Neural cell (in vitro differentiated cells): ENCODE measurements at regions not wholly inside any gene's neighbourhood (a gene's known extent, or its start where the extent isn't known, plus 50 kb on each side); places are given as distances from the start of the nearest gene placed in this dataset.

Source experiments
- CTCF ChIP-seq: fragments of 450-650 bp; IDR thresholded peaks from 2 replicates; pipeline ENCODE4 v1.5.1; 2014; ENCODE audit warnings: antibody characterized with exemption, mild to moderate bottlenecking, moderate library complexity; ENCODE audit not compliant: poor library complexity, severe bottlenecking
- EP300 ChIP-seq: fragments of 450-650 bp; conservative IDR thresholded peaks from 2 replicates; pipeline ENCODE4 v1.6.1; 2014; ENCODE audit warnings: antibody characterized with exemption, mild to moderate bottlenecking, moderate library complexity; ENCODE audit not compliant: poor library complexity, severe bottlenecking
- EZH2 ChIP-seq: fragments of 200-600, 300-800 bp; shearing (Covaris generic), sonication (generic); IDR thresholded peaks from 2 replicates; pipeline ENCODE4 v1.6.1; 2014; ENCODE audit warnings: antibody characterized with exemption, low read length, borderline replicate concordance, mild to moderate bottlenecking; ENCODE audit not compliant: insufficient read depth, poor library complexity, severe bottlenecking
- MXI1 ChIP-seq: fragments of 450-650 bp; conservative IDR thresholded peaks from 2 replicates; pipeline ENCODE4 v1.6.1; 2014; ENCODE audit warnings: antibody characterized with exemption, mild to moderate bottlenecking; ENCODE audit not compliant: poor library complexity, severe bottlenecking
- POLR2AphosphoS5 ChIP-seq: IDR thresholded peaks from 2 replicates; pipeline ENCODE4 v1.6.1; 2012
- REST ChIP-seq: IDR thresholded peaks from 2 replicates; pipeline ENCODE4 v1.6.1; 2012; ENCODE audit warnings: borderline replicate concordance
- SMC3 ChIP-seq: fragments of 450-650 bp; conservative IDR thresholded peaks from 2 replicates; pipeline ENCODE4 v1.6.1; 2014; ENCODE audit warnings: antibody characterized with exemption, mild to moderate bottlenecking, moderate library complexity; ENCODE audit not compliant: poor library complexity
- TAF1 ChIP-seq: IDR thresholded peaks from 2 replicates; pipeline ENCODE4 v1.6.1; 2012; ENCODE audit warnings: low read depth

GRCh38 chr19:32023564-32023832 is 321.9 kb upstream of the ZNF507 start:
- no peak for TF ChIP-seq CTCF
- no peak for TF ChIP-seq EZH2
- no peak for TF ChIP-seq POLR2AphosphoS5
- TF ChIP-seq MXI1, result no peak
- no peak for TF ChIP-seq SMC3
- TF ChIP-seq REST, result no peak
- no peak for TF ChIP-seq TAF1
- TF ChIP-seq EP300, result no peak
